ENCODE measurements at regions not wholly inside any gene's neighbourhood (a gene's known extent, or its start where the extent isn't known, plus 50 kb on each side); places are given as distances from the start of the nearest gene placed in this dataset.
"Not testable (repeated sequence)": the region's sequence is repeated elsewhere in the genome, so short reads cannot be mapped to it uniquely, and the experiment has no call there.

- H3K9me3 ChIP-seq (ENCODE audit: low read depth, low read length): no peaks in the 10 kb centered on the region
- no peaks in the 10 kb centered on the region for H3K27me3 ChIP-seq (ENCODE audit: insufficient read depth, low read length)
- H3K4me3 ChIP-seq (ENCODE audit: low read length): no peak overlapping the region
- H3K4me1 ChIP-seq (ENCODE audit: insufficient read depth, low read length): peaks cover 7% of the 10 kb centered on the region
Measured at GRCh38 chr1:121443001-121443540, 258.3 kb downstream of the SRGAP2C start.

GRCh38 chr1:121444096-121444495 lies 259.3 kb downstream of the SRGAP2C start:
- Histone ChIP-seq H3K9me3 (ENCODE audit: low read depth, low read length) (no peaks in the 10 kb centered on the region), H3K4me1 (ENCODE audit: insufficient read depth, low read length) (peaks cover 7% of the 10 kb centered on the region), H3K27me3 (ENCODE audit: insufficient read depth, low read length) (no peaks in the 10 kb centered on the region), H3K4me3 (ENCODE audit: low read length) (no peak overlapping the region)

GRCh38 chr1:121445679-121446078 lies 260.9 kb downstream of the SRGAP2C start:
- Histone ChIP-seq H3K27me3 (ENCODE audit: insufficient read depth, low read length) (no peaks in the 10 kb centered on the region), H3K4me1 (ENCODE audit: insufficient read depth, low read length) (peaks cover 7% of the 10 kb centered on the region), H3K4me3 (ENCODE audit: low read length) (no peak overlapping the region), H3K9me3 (ENCODE audit: low read depth, low read length) (no peaks in the 10 kb centered on the region)

- not testable (repeated sequence) for H3K4me1 ChIP-seq (ENCODE audit: insufficient read depth, low read length); H3K27me3 ChIP-seq (ENCODE audit: insufficient read depth, low read length); H3K4me3 ChIP-seq (ENCODE audit: low read length); H3K9me3 ChIP-seq (ENCODE audit: low read depth, low read length)
Measured at GRCh38 chr1:121447280-121447923, 262.6 kb downstream of the SRGAP2C start.

GRCh38 chr1:121448064-121448463 lies 263.3 kb downstream of the SRGAP2C start:
- H3K9me3 ChIP-seq (ENCODE audit: low read depth, low read length); H3K27me3 ChIP-seq (ENCODE audit: insufficient read depth, low read length): not testable (repeated sequence)

GRCh38 chr1:121448851-121449250 lies 264.1 kb downstream of the SRGAP2C start:
- Histone ChIP-seq H3K4me1 (ENCODE audit: insufficient read depth, low read length) (peaks cover 7% of the 10 kb centered on the region), H3K27me3 (ENCODE audit: insufficient read depth, low read length) (no peaks in the 10 kb centered on the region), H3K9me3 (ENCODE audit: low read depth, low read length) (no peaks in the 10 kb centered on the region), H3K4me3 (ENCODE audit: low read length) (no peak overlapping the region)

More at GRCh38 chr1:121448064-121448463, 263.3 kb downstream of the SRGAP2C start:
- not testable (repeated sequence) for H3K4me3 ChIP-seq (ENCODE audit: low read length); H3K4me1 ChIP-seq (ENCODE audit: insufficient read depth, low read length)

GRCh38 chr1:121452484-121452883 lies 267.7 kb downstream of the SRGAP2C start:
- no peaks in the 10 kb centered on the region for H3K27me3 ChIP-seq (ENCODE audit: insufficient read depth, low read length)
- no peak overlapping the region for H3K4me3 ChIP-seq (ENCODE audit: low read length)
- H3K9me3 ChIP-seq (ENCODE audit: low read depth, low read length): no peaks in the 10 kb centered on the region
- H3K4me1 ChIP-seq (ENCODE audit: insufficient read depth, low read length): no peaks in the 10 kb centered on the region

- Histone ChIP-seq H3K9me3 (ENCODE audit: low read depth, low read length) (no peaks in the 10 kb centered on the region), H3K27me3 (ENCODE audit: insufficient read depth, low read length) (no peaks in the 10 kb centered on the region), H3K4me1 (ENCODE audit: insufficient read depth, low read length) (peaks cover 4% of the 10 kb centered on the region), H3K4me3 (ENCODE audit: low read length) (no peak overlapping the region)
Measured at GRCh38 chr1:121458291-121459048, 273.7 kb downstream of the SRGAP2C start.

GRCh38 chr1:121459235-121459634 lies 274.5 kb downstream of the SRGAP2C start:
- Histone ChIP-seq H3K4me3 (ENCODE audit: low read length) (no peak overlapping the region), H3K9me3 (ENCODE audit: low read depth, low read length) (no peaks in the 10 kb centered on the region)

GRCh38 chr1:121469395-121469794 lies 284.6 kb downstream of the SRGAP2C start:
- H3K4me1 ChIP-seq (ENCODE audit: insufficient read depth, low read length); H3K27me3 ChIP-seq (ENCODE audit: insufficient read depth, low read length); H3K4me3 ChIP-seq (ENCODE audit: low read length); H3K9me3 ChIP-seq (ENCODE audit: low read depth, low read length): not testable (repeated sequence)

More at GRCh38 chr1:121459235-121459634, 274.5 kb downstream of the SRGAP2C start:
- peaks cover 4% of the 10 kb centered on the region for H3K4me1 ChIP-seq (ENCODE audit: insufficient read depth, low read length)
- H3K27me3 ChIP-seq (ENCODE audit: insufficient read depth, low read length): no peaks in the 10 kb centered on the region

GRCh38 chr1:121470401-121470800 lies 285.6 kb downstream of the SRGAP2C start:
- H3K4me1 ChIP-seq (ENCODE audit: insufficient read depth, low read length); H3K27me3 ChIP-seq (ENCODE audit: insufficient read depth, low read length); H3K9me3 ChIP-seq (ENCODE audit: low read depth, low read length); H3K4me3 ChIP-seq (ENCODE audit: low read length): not testable (repeated sequence)

GRCh38 chr1:121471523-121471922 lies 286.7 kb downstream of the SRGAP2C start:
- no peaks in the 10 kb centered on the region for H3K4me1 ChIP-seq (ENCODE audit: insufficient read depth, low read length)
- H3K27me3 ChIP-seq (ENCODE audit: insufficient read depth, low read length): no peaks in the 10 kb centered on the region
- H3K9me3 ChIP-seq (ENCODE audit: low read depth, low read length): no peaks in the 10 kb centered on the region

GRCh38 chr1:121472017-121472416 lies 287.2 kb downstream of the SRGAP2C start:
- H3K4me3 ChIP-seq (ENCODE audit: low read length): no peak overlapping the region
- no peaks in the 10 kb centered on the region for H3K27me3 ChIP-seq (ENCODE audit: insufficient read depth, low read length)
- H3K4me1 ChIP-seq (ENCODE audit: insufficient read depth, low read length): no peaks in the 10 kb centered on the region
- H3K9me3 ChIP-seq (ENCODE audit: low read depth, low read length): no peaks in the 10 kb centered on the region

More at GRCh38 chr1:121471523-121471922, 286.7 kb downstream of the SRGAP2C start:
- no peak overlapping the region for H3K4me3 ChIP-seq (ENCODE audit: low read length)

GRCh38 chr1:121483234-121483633 lies 298.5 kb downstream of the SRGAP2C start:
- H3K27me3 ChIP-seq (ENCODE audit: insufficient read depth, low read length): no peaks in the 10 kb centered on the region

GRCh38 chr1:121483961-121484424 lies 299.2 kb downstream of the SRGAP2C start:
- Histone ChIP-seq H3K9me3 (ENCODE audit: low read depth, low read length) (no peaks in the 10 kb centered on the region), H3K27me3 (ENCODE audit: insufficient read depth, low read length) (no peaks in the 10 kb centered on the region), H3K4me1 (ENCODE audit: insufficient read depth, low read length) (no peaks in the 10 kb centered on the region)

More at GRCh38 chr1:121483234-121483633, 298.5 kb downstream of the SRGAP2C start:
- Histone ChIP-seq H3K4me1 (ENCODE audit: insufficient read depth, low read length) (no peaks in the 10 kb centered on the region), H3K9me3 (ENCODE audit: low read depth, low read length) (no peaks in the 10 kb centered on the region), H3K4me3 (ENCODE audit: low read length) (no peak overlapping the region)

More at GRCh38 chr1:121483961-121484424, 299.2 kb downstream of the SRGAP2C start:
- no peak overlapping the region for H3K4me3 ChIP-seq (ENCODE audit: low read length)
